Memory B cell (primary cell): ENCODE measurements at regions not wholly inside any gene's neighbourhood (a gene's known extent, or its start where the extent isn't known, plus 50 kb on each side); places are given as distances from the start of the nearest gene placed in this dataset.

Source experiments
- ATAC-seq: fragments of 150-1000 bp; cut with Tn5 transposase; 2 replicates; pipeline ENCODE4 v1.10.0; 2021; ENCODE audit warnings: low read depth, mild to moderate bottlenecking, moderate library complexity
- DNase-seq, 2 donors: peaks; one replicate each; pipeline ENCODE4 v3.0.0; 2022; ENCODE audit warnings: low spot score in 2 of 2
- H3K27ac Mint-ChIP-seq: one replicate; pipeline ENCODE4 v1.8.0; 2022; ENCODE audit warnings: mild to moderate bottlenecking, moderate library complexity, mixed read lengths
- H3K27me3 Mint-ChIP-seq: one replicate; pipeline ENCODE4 v1.8.0; 2022; ENCODE audit warnings: mixed read lengths
- H3K36me3 Mint-ChIP-seq: one replicate; pipeline ENCODE4 v1.8.0; 2022; ENCODE audit warnings: mild to moderate bottlenecking, mixed read lengths
- H3K4me1 Mint-ChIP-seq: one replicate; pipeline ENCODE4 v1.8.0; 2022; ENCODE audit warnings: mixed read lengths
- H3K4me3 Mint-ChIP-seq: one replicate; pipeline ENCODE4 v1.8.0; 2022; ENCODE audit warnings: mild to moderate bottlenecking, moderate library complexity, mixed read lengths
- H3K9me3 Mint-ChIP-seq: one replicate; pipeline ENCODE4 v1.8.0; 2022; ENCODE audit warnings: mixed read lengths

DNA sequence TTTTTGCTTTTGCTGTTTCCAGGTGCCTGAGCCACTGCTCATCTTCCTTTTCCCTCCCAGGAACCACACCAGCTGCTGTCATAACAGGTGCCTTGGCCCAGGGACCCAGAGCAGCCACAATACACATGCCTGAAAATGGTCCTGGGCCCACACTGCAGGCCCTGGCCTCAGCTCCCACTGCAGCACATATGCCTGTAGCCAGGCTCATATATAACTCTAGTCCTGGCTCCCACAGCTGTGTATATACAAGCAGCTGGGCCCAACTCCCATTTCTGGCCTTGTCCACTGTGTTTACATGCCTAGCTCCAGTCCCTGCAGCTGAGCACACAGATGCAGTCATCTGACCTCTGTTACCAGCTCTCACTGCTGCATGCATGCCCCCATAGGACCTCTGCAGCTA, 930.5 kb downstream of the ADGRL3 start:
- ATAC-seq (no peak), DNase-seq (no peak)
- Mint-ChIP-seq H3K36me3 (no peaks in the 10 kb centered on the region), H3K27me3 (no peaks in the 10 kb centered on the region), H3K4me1 (no peaks in the 10 kb centered on the region), H3K4me3 (no peak overlapping the region), H3K27ac (no peak overlapping the region), H3K9me3 (peaks cover 10% of the 10 kb centered on the region)

DNA sequence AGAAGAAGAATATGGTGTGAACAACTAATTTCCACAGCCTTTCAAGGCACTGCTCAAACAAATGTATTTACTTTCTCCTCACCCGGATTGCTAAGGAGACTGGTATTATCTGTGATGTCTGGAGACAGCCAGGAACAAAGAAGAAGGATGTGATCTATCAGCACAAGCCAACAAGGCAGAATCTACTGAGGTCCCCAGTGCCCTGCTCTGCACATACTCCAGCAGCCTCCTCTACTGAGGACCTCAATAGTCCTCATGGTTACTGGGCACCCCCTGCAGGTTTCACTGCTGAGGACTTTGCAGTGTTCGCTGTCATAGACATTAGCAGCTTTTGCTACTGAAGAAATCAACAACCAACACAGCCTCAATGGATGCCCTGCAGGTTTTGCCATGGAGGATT, 930.1 kb downstream of the ADGRL3 start:
- Mint-ChIP-seq H3K4me1 (no peaks in the 10 kb centered on the region), H3K4me3 (no peak overlapping the region), H3K27ac (no peak overlapping the region), H3K27me3 (no peaks in the 10 kb centered on the region), H3K36me3 (no peaks in the 10 kb centered on the region), H3K9me3 (peaks cover 10% of the 10 kb centered on the region)
- ATAC-seq (no peak), DNase-seq (no peak)
